PFSK-1 (cell line): ENCODE measurements at regions not wholly inside any gene's neighbourhood (a gene's known extent, or its start where the extent isn't known, plus 50 kb on each side); places are given as distances from the start of the nearest gene placed in this dataset.

Experiments used
- FOXP2 ChIP-seq: optimal IDR thresholded peaks from 2 replicates; pipeline ENCODE3; 2011; ENCODE audit warnings: borderline replicate concordance, control low read depth, inconsistent platforms; ENCODE audit not compliant: insufficient read depth; ENCODE audit errors: extremely low read length, extremely low read depth
- POLR2AphosphoS5 ChIP-seq: IDR thresholded peaks from 2 replicates; pipeline ENCODE4 v1.6.1; 2012; ENCODE audit warnings: low read depth, mild to moderate bottlenecking, control low read depth, low read length, moderate library complexity
- SIN3A ChIP-seq: IDR thresholded peaks from 2 replicates; pipeline ENCODE4 v1.6.1; 2012; ENCODE audit warnings: mild to moderate bottlenecking, low read length, moderate library complexity, borderline replicate concordance; ENCODE audit not compliant: insufficient read depth
- TAF1 ChIP-seq: IDR thresholded peaks from 2 replicates; pipeline ENCODE4 v1.6.1; 2012; ENCODE audit warnings: low read length, control low read depth, borderline replicate concordance; ENCODE audit not compliant: insufficient read depth
- TF ChIP-seq, protein P1 (sequence below), 2 experiments: IDR thresholded peaks; 2 replicates each; pipeline versions ENCODE4 v1.6.1 to v1.8.0; 2011 to 2012; ENCODE audit warnings: low read depth in 2 of 2, low read length in 2 of 2, control low read depth in 1 of 2, inconsistent platforms in 1 of 2, mild to moderate bottlenecking in 1 of 2, moderate library complexity in 1 of 2; ENCODE audit not compliant: insufficient read depth in 1 of 2

DNA sequence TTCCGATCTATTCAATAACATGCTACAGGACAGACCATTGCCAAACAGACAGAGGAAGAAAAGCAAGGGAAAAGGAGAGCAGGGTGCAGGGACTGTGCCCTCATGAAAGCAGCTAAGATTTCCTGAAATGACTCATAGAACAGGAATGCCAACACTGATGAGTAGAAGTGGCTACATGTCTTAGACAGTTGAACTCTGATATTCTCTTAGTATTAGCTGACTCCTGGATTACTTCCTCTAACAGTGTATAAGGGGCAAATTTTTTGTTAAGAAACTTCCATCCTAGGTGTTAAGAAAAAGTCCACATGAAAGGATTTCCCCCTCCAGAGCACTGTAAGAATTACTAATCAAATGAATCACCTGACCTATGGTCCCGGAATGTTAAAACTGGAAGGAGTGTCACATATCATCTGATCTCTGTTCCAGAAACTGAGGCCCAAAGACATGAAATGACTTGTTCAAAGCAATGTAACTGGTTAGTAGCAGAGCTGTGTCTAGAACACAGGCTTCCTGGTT lies 224.9 kb downstream of the IBTK start:
- TF ChIP-seq SIN3A (no peak), TAF1 (no peak), POLR2AphosphoS5 (no peak), FOXP2 (no peak)
- TF ChIP-seq, protein P1, sequence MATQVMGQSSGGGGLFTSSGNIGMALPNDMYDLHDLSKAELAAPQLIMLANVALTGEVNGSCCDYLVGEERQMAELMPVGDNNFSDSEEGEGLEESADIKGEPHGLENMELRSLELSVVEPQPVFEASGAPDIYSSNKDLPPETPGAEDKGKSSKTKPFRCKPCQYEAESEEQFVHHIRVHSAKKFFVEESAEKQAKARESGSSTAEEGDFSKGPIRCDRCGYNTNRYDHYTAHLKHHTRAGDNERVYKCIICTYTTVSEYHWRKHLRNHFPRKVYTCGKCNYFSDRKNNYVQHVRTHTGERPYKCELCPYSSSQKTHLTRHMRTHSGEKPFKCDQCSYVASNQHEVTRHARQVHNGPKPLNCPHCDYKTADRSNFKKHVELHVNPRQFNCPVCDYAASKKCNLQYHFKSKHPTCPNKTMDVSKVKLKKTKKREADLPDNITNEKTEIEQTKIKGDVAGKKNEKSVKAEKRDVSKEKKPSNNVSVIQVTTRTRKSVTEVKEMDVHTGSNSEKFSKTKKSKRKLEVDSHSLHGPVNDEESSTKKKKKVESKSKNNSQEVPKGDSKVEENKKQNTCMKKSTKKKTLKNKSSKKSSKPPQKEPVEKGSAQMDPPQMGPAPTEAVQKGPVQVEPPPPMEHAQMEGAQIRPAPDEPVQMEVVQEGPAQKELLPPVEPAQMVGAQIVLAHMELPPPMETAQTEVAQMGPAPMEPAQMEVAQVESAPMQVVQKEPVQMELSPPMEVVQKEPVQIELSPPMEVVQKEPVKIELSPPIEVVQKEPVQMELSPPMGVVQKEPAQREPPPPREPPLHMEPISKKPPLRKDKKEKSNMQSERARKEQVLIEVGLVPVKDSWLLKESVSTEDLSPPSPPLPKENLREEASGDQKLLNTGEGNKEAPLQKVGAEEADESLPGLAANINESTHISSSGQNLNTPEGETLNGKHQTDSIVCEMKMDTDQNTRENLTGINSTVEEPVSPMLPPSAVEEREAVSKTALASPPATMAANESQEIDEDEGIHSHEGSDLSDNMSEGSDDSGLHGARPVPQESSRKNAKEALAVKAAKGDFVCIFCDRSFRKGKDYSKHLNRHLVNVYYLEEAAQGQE (IDR thresholded peaks at IDR 0.05; ENCODE audit: insufficient read depth in 1 of 2, low read depth in 2 of 2, low read length in 2 of 2) = no peak
